SK-N-SH (cell line): ENCODE measurements at regions not wholly inside any gene's neighbourhood (a gene's known extent, or its start where the extent isn't known, plus 50 kb on each side); places are given as distances from the start of the nearest gene placed in this dataset.

Experiments used
- GABPA ChIP-seq: IDR thresholded peaks from 2 replicates; pipeline ENCODE4 v1.4.0; 2012; ENCODE audit warnings: low read depth, mild to moderate bottlenecking
- POLR2AphosphoS5 ChIP-seq: IDR thresholded peaks from 2 replicates; pipeline ENCODE4 v1.6.1; 2012; ENCODE audit warnings: low read depth, low read length
- TAF1 ChIP-seq: IDR thresholded peaks from 2 replicates; pipeline ENCODE4 v1.6.1; 2012; ENCODE audit warnings: low read depth, mild to moderate bottlenecking, low read length, moderate library complexity, borderline replicate concordance
- TF ChIP-seq, protein P1 (sequence below): fragments of 200-600 bp; sonication (generic); IDR thresholded peaks from 2 replicates; pipeline ENCODE4 v1.6.1; 2017; ENCODE audit warnings: antibody characterized with exemption, mild to moderate bottlenecking, moderate library complexity

DNA sequence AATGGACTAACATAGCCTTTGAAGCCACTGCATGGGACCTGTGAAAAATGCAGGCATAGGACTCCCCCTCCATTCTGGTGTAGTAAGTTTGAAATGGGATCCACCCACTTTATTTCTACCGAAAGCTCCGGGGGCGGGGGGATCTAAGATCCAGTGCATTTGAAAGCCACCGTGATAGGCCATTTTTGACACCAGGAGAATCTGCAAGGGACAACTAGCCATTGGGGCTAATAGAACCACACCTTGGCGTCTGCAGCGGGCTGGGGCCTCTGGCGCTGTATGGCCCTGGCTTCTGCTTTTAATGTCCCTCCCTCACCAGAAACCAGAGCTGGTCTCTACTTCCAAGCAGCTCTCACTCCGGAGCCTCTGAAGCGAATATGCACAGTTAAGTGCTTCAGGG lies 60.1 kb upstream of the GPR26 start:
- TF ChIP-seq TAF1, result no peak
- no peak for TF ChIP-seq GABPA
- TF ChIP-seq POLR2AphosphoS5, result no peak
- TF ChIP-seq, protein P1, sequence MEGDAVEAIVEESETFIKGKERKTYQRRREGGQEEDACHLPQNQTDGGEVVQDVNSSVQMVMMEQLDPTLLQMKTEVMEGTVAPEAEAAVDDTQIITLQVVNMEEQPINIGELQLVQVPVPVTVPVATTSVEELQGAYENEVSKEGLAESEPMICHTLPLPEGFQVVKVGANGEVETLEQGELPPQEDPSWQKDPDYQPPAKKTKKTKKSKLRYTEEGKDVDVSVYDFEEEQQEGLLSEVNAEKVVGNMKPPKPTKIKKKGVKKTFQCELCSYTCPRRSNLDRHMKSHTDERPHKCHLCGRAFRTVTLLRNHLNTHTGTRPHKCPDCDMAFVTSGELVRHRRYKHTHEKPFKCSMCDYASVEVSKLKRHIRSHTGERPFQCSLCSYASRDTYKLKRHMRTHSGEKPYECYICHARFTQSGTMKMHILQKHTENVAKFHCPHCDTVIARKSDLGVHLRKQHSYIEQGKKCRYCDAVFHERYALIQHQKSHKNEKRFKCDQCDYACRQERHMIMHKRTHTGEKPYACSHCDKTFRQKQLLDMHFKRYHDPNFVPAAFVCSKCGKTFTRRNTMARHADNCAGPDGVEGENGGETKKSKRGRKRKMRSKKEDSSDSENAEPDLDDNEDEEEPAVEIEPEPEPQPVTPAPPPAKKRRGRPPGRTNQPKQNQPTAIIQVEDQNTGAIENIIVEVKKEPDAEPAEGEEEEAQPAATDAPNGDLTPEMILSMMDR, result no peak
